ENCODE measurements at regions not wholly inside any gene's neighbourhood (a gene's known extent, or its start where the extent isn't known, plus 50 kb on each side); places are given as distances from the start of the nearest gene placed in this dataset.

- TF ChIP-seq, protein P1, sequence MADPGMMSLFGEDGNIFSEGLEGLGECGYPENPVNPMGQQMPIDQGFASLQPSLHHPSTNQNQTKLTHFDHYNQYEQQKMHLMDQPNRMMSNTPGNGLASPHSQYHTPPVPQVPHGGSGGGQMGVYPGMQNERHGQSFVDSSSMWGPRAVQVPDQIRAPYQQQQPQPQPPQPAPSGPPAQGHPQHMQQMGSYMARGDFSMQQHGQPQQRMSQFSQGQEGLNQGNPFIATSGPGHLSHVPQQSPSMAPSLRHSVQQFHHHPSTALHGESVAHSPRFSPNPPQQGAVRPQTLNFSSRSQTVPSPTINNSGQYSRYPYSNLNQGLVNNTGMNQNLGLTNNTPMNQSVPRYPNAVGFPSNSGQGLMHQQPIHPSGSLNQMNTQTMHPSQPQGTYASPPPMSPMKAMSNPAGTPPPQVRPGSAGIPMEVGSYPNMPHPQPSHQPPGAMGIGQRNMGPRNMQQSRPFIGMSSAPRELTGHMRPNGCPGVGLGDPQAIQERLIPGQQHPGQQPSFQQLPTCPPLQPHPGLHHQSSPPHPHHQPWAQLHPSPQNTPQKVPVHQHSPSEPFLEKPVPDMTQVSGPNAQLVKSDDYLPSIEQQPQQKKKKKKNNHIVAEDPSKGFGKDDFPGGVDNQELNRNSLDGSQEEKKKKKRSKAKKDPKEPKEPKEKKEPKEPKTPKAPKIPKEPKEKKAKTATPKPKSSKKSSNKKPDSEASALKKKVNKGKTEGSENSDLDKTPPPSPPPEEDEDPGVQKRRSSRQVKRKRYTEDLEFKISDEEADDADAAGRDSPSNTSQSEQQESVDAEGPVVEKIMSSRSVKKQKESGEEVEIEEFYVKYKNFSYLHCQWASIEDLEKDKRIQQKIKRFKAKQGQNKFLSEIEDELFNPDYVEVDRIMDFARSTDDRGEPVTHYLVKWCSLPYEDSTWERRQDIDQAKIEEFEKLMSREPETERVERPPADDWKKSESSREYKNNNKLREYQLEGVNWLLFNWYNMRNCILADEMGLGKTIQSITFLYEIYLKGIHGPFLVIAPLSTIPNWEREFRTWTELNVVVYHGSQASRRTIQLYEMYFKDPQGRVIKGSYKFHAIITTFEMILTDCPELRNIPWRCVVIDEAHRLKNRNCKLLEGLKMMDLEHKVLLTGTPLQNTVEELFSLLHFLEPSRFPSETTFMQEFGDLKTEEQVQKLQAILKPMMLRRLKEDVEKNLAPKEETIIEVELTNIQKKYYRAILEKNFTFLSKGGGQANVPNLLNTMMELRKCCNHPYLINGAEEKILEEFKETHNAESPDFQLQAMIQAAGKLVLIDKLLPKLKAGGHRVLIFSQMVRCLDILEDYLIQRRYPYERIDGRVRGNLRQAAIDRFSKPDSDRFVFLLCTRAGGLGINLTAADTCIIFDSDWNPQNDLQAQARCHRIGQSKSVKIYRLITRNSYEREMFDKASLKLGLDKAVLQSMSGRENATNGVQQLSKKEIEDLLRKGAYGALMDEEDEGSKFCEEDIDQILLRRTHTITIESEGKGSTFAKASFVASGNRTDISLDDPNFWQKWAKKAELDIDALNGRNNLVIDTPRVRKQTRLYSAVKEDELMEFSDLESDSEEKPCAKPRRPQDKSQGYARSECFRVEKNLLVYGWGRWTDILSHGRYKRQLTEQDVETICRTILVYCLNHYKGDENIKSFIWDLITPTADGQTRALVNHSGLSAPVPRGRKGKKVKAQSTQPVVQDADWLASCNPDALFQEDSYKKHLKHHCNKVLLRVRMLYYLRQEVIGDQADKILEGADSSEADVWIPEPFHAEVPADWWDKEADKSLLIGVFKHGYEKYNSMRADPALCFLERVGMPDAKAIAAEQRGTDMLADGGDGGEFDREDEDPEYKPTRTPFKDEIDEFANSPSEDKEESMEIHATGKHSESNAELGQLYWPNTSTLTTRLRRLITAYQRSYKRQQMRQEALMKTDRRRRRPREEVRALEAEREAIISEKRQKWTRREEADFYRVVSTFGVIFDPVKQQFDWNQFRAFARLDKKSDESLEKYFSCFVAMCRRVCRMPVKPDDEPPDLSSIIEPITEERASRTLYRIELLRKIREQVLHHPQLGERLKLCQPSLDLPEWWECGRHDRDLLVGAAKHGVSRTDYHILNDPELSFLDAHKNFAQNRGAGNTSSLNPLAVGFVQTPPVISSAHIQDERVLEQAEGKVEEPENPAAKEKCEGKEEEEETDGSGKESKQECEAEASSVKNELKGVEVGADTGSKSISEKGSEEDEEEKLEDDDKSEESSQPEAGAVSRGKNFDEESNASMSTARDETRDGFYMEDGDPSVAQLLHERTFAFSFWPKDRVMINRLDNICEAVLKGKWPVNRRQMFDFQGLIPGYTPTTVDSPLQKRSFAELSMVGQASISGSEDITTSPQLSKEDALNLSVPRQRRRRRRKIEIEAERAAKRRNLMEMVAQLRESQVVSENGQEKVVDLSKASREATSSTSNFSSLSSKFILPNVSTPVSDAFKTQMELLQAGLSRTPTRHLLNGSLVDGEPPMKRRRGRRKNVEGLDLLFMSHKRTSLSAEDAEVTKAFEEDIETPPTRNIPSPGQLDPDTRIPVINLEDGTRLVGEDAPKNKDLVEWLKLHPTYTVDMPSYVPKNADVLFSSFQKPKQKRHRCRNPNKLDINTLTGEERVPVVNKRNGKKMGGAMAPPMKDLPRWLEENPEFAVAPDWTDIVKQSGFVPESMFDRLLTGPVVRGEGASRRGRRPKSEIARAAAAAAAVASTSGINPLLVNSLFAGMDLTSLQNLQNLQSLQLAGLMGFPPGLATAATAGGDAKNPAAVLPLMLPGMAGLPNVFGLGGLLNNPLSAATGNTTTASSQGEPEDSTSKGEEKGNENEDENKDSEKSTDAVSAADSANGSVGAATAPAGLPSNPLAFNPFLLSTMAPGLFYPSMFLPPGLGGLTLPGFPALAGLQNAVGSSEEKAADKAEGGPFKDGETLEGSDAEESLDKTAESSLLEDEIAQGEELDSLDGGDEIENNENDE (IDR thresholded peaks at IDR 0.05; ENCODE audit: insufficient replicate concordance, low read length): no peak
- TF ChIP-seq MAFK (IDR thresholded peaks at IDR 0.05; ENCODE audit: low read depth, low read length) (no peak), KDM5A (IDR thresholded peaks at IDR 0.05; ENCODE audit: low read length) (no peak), RXRA (IDR thresholded peaks at IDR 0.05; ENCODE audit: insufficient read depth, low read depth, low read length) (no peak), MAX (IDR thresholded peaks at IDR 0.05) (no peak), TBP (IDR thresholded peaks at IDR 0.05; ENCODE audit: low read depth, low read length) (no peak), SAP30 (IDR thresholded peaks at IDR 0.05; ENCODE audit: insufficient read depth, insufficient replicate concordance, low read length) (no peak), KDM1A (IDR thresholded peaks at IDR 0.05; ENCODE audit: borderline replicate concordance, low read length) (no peak), NRF1 (IDR thresholded peaks at IDR 0.05; ENCODE audit: low read depth, low read length) (no peak), POU5F1 (IDR thresholded peaks at IDR 0.05; ENCODE audit: low read depth, low read length) (no peak), CBX8 (IDR thresholded peaks at IDR 0.05; ENCODE audit: borderline replicate concordance, low read depth, low read length) (no peak), ASH2L (IDR thresholded peaks at IDR 0.05; ENCODE audit: low read length) (no peak)
These were observed 489.0 kb downstream of the KCNJ2 start (continued) for GRCh38 chr17:70658317-70658716.
